ENCODE measurements at regions not wholly inside any gene's neighbourhood (a gene's known extent, or its start where the extent isn't known, plus 50 kb on each side); places are given as distances from the start of the nearest gene placed in this dataset.

- no peaks in the 10 kb centered on the region for H3K9me3 ChIP-seq (ENCODE audit: low read length)
- H3K36me3 ChIP-seq (ENCODE audit: insufficient read depth, low read length): no peaks in the 10 kb centered on the region
- no peak overlapping the region for H3K9ac ChIP-seq (ENCODE audit: low read length)
- H3K27ac ChIP-seq (ENCODE audit: low read depth, low read length, poor library complexity, severe bottlenecking): no peak overlapping the region
- TF ChIP-seq CTCF (IDR thresholded peaks at IDR 0.05; ENCODE audit: low read length) (no peak), EZH2 (IDR thresholded peaks at IDR 0.05; ENCODE audit: borderline replicate concordance, low read length) (no peak)
- H2AFZ ChIP-seq (ENCODE audit: low read length): no peak overlapping the region
- no peaks in the 10 kb centered on the region for H3K79me2 ChIP-seq (ENCODE audit: insufficient read depth, low read length)
- H3K4me1 ChIP-seq (ENCODE audit: insufficient read depth, low read length, severe bottlenecking): no peaks in the 10 kb centered on the region
- no peaks in the 10 kb centered on the region for H3F3A ChIP-seq (ENCODE audit: insufficient read depth, low read length)
- no peaks in the 10 kb centered on the region for H3K9me2 ChIP-seq (ENCODE audit: low read depth, low read length)
- H3K4me3 ChIP-seq (ENCODE audit: low read depth, low read length, poor library complexity, severe bottlenecking): no peak overlapping the region
- H3K27me3 ChIP-seq (ENCODE audit: insufficient read depth, low read length): no peaks in the 10 kb centered on the region
- H4K20me1 ChIP-seq (ENCODE audit: insufficient read depth, low read length): no peaks in the 10 kb centered on the region
- H3K4me2 ChIP-seq (ENCODE audit: low read length): no peak overlapping the region
These were observed 270.1 kb downstream of the ETAA1 start for GRCh38 chr2:67667054-67667908.

- Histone ChIP-seq H3K27me3 (ENCODE audit: insufficient read depth, low read length) (no peaks in the 10 kb centered on the region), H3K9ac (ENCODE audit: low read length) (no peak overlapping the region), H3K9me2 (ENCODE audit: low read depth, low read length) (no peaks in the 10 kb centered on the region), H3K4me1 (ENCODE audit: insufficient read depth, low read length, severe bottlenecking) (no peaks in the 10 kb centered on the region), H3K36me3 (ENCODE audit: insufficient read depth, low read length) (no peaks in the 10 kb centered on the region), H2AFZ (ENCODE audit: low read length) (no peak overlapping the region), H3K9me3 (ENCODE audit: low read length) (no peaks in the 10 kb centered on the region), H3F3A (ENCODE audit: insufficient read depth, low read length) (no peaks in the 10 kb centered on the region), H4K20me1 (ENCODE audit: insufficient read depth, low read length) (no peaks in the 10 kb centered on the region), H3K27ac (ENCODE audit: low read depth, low read length, poor library complexity, severe bottlenecking) (no peak overlapping the region), H3K4me2 (ENCODE audit: low read length) (no peak overlapping the region), H3K79me2 (ENCODE audit: insufficient read depth, low read length) (no peaks in the 10 kb centered on the region), H3K4me3 (ENCODE audit: low read depth, low read length, poor library complexity, severe bottlenecking) (no peak overlapping the region)
- TF ChIP-seq CTCF (IDR thresholded peaks at IDR 0.05; ENCODE audit: low read length) (no peak), EZH2 (IDR thresholded peaks at IDR 0.05; ENCODE audit: borderline replicate concordance, low read length) (no peak)
These were observed 271.4 kb downstream of the ETAA1 start for GRCh38 chr2:67668538-67668937.

GRCh38 chr2:67669168-67669567 is 272.0 kb downstream of the ETAA1 start:
- no peaks in the 10 kb centered on the region for H3K9me2 ChIP-seq (ENCODE audit: low read depth, low read length)
- no peak for TF ChIP-seq EZH2 (IDR thresholded peaks at IDR 0.05; ENCODE audit: borderline replicate concordance, low read length)
- no peak for TF ChIP-seq CTCF (IDR thresholded peaks at IDR 0.05; ENCODE audit: low read length)
- no peaks in the 10 kb centered on the region for H4K20me1 ChIP-seq (ENCODE audit: insufficient read depth, low read length)
- H3K27me3 ChIP-seq (ENCODE audit: insufficient read depth, low read length): no peaks in the 10 kb centered on the region
- H3K4me1 ChIP-seq (ENCODE audit: insufficient read depth, low read length, severe bottlenecking): no peaks in the 10 kb centered on the region
- no peaks in the 10 kb centered on the region for H3K36me3 ChIP-seq (ENCODE audit: insufficient read depth, low read length)
- no peak overlapping the region for H3K4me3 ChIP-seq (ENCODE audit: low read depth, low read length, poor library complexity, severe bottlenecking)
- H3K79me2 ChIP-seq (ENCODE audit: insufficient read depth, low read length): no peaks in the 10 kb centered on the region
- H3F3A ChIP-seq (ENCODE audit: insufficient read depth, low read length): no peaks in the 10 kb centered on the region
- H3K27ac ChIP-seq (ENCODE audit: low read depth, low read length, poor library complexity, severe bottlenecking): no peak overlapping the region
- no peaks in the 10 kb centered on the region for H3K9me3 ChIP-seq (ENCODE audit: low read length)
- H3K4me2 ChIP-seq (ENCODE audit: low read length): no peak overlapping the region
- H2AFZ ChIP-seq (ENCODE audit: low read length): no peak overlapping the region
- no peak overlapping the region for H3K9ac ChIP-seq (ENCODE audit: low read length)

All from OCI-LY1 (cell line).